Thymus (tissue), 11 donors: ENCODE measurements at regions not wholly inside any gene's neighbourhood (a gene's known extent, or its start where the extent isn't known, plus 50 kb on each side); places are given as distances from the start of the nearest gene placed in this dataset.

ENCODE experiments used
- DNase-seq, 9 donors: peaks; one replicate each; pipeline ENCODE4 v3.0.0-alpha.2; 2013; ENCODE audit warnings: low spot score in 9 of 9, low read depth in 6 of 9, missing footprints in 1 of 9
- H3K27ac ChIP-seq, 2 donors: one replicate each; pipeline ENCODE4 v1.5.1; 2013; ENCODE audit warnings: control low read depth in 1 of 2, low read depth in 1 of 2, low read length in 1 of 2, mild to moderate bottlenecking in 1 of 2, moderate library complexity in 1 of 2
- H3K27me3 ChIP-seq, 2 donors: one replicate each; pipeline ENCODE4 v1.5.1; 2013; ENCODE audit warnings: low read length in 1 of 2; ENCODE audit not compliant: control insufficient read depth in 2 of 2, insufficient read depth in 1 of 2
- H3K36me3 ChIP-seq, 2 donors: one replicate each; pipeline ENCODE4 v1.5.1; 2013; ENCODE audit warnings: low read length in 1 of 2, mild to moderate bottlenecking in 1 of 2, moderate library complexity in 1 of 2; ENCODE audit not compliant: control insufficient read depth in 2 of 2, insufficient read depth in 2 of 2
- H3K4me1 ChIP-seq, 2 donors: one replicate each; pipeline ENCODE4 v1.5.1; 2013; ENCODE audit warnings: low read length in 2 of 2; ENCODE audit not compliant: control insufficient read depth in 2 of 2, insufficient read depth in 2 of 2
- H3K4me3 ChIP-seq, 2 donors: one replicate each; pipeline ENCODE4 v1.5.1; 2013; ENCODE audit warnings: low read length in 2 of 2, control low read depth in 1 of 2, mild to moderate bottlenecking in 1 of 2
- H3K9me3 ChIP-seq, 2 donors: one replicate each; pipeline ENCODE4 v1.5.1; 2013; ENCODE audit warnings: low read length in 1 of 2, mild to moderate bottlenecking in 1 of 2; ENCODE audit not compliant: control insufficient read depth in 2 of 2, insufficient read depth in 1 of 2
- WGBS: extraction: QIAGEN DNeasy Blood & Tissue Kit; methylation state at CpG from one replicate; pipeline ENCODE4 v1.1.7; 2013; 5-methylcytosine and 5-hydroxymethylcytosine counted together
- donor health status: healthy.

- Histone ChIP-seq H3K27me3 (no peaks in the 10 kb centered on the region), H3K36me3 (no peaks in the 10 kb centered on the region), H3K9me3 (peaks cover 0 to 6% of the 10 kb centered on the region in 2 donors), H3K4me1 (peaks cover 0 to 3% of the 10 kb centered on the region in 2 donors), H3K4me3 (no peak overlapping the region), H3K27ac (peak overlapping the region in 1 of 2 donors; percentile 45)
- no peak for DNase-seq
- 68% methylated on average over 1 of the region's 1 CpG for WGBS
Observed at GRCh38 chr7:45999541-45999940, 78.5 kb upstream of the IGFBP3 start.

- no peaks in the 10 kb centered on the region for H3K36me3 ChIP-seq
- peaks cover 0 to 6% of the 10 kb centered on the region in 2 donors for H3K9me3 ChIP-seq
- WGBS = 95% methylated on average over 1 of the region's 1 CpG
- H3K27me3 ChIP-seq = no peaks in the 10 kb centered on the region
- no peak overlapping the region for H3K4me3 ChIP-seq
- no peak for DNase-seq
- peaks cover 0 to 3% of the 10 kb centered on the region in 2 donors for H3K4me1 ChIP-seq
- H3K27ac ChIP-seq = no peak overlapping the region
Observed at GRCh38 chr7:45998506-45998905, 77.4 kb upstream of the IGFBP3 start.

DNA sequence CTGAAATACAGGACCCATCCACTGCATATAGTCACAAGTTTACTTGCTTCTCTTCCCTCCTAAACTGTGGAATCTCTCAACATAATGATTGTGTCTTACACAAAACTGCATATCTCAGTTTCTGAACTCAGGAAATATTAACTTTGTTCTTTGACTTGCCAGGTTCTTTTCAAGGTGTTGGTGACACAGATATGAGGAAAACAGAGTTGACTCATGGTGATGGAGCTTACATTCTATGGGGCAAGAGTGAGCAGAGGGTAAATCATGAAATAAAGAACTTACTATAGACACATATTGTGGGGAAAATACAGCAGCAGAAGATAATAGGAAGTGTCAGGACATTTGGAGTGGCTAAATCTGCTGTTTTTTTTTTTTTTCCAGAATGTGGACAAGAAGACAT lies 72.5 kb upstream of the IGFBP3 start:
- DNase-seq = no peak
- H3K27ac ChIP-seq = no peak overlapping the region
- no peaks in the 10 kb centered on the region for H3K36me3 ChIP-seq
- no peak overlapping the region for H3K4me3 ChIP-seq
- H3K4me1 ChIP-seq = no peaks in the 10 kb centered on the region
- no peaks in the 10 kb centered on the region for H3K27me3 ChIP-seq
- H3K9me3 ChIP-seq = peaks cover 0 to 6% of the 10 kb centered on the region in 2 donors

DNA sequence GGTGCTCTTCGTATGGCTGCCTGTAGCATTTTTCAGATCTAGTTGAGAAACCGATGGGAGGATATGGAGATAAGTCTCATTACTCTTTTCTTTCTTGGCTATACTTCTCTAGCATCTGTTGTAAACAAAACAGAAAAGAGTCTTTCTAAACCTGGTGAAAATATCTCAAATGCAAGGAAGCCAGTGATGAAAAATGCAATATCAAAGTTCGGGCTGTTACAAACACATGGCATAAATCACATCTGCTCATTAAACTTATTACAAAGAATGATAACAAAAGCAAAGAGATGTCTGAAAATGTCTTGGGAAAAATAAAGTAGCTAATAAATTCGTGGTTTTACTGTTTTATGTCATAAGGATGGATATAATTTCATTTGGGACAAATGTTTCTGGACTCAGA lies 71.8 kb upstream of the IGFBP3 start:
- Histone ChIP-seq H3K27me3 (no peaks in the 10 kb centered on the region), H3K36me3 (no peaks in the 10 kb centered on the region), H3K4me3 (no peak overlapping the region), H3K4me1 (no peaks in the 10 kb centered on the region), H3K9me3 (peaks cover 0 to 6% of the 10 kb centered on the region in 2 donors), H3K27ac (no peak overlapping the region)
- WGBS = 75% methylated on average over 4 of the region's 4 CpGs
- no peak for DNase-seq

DNA sequence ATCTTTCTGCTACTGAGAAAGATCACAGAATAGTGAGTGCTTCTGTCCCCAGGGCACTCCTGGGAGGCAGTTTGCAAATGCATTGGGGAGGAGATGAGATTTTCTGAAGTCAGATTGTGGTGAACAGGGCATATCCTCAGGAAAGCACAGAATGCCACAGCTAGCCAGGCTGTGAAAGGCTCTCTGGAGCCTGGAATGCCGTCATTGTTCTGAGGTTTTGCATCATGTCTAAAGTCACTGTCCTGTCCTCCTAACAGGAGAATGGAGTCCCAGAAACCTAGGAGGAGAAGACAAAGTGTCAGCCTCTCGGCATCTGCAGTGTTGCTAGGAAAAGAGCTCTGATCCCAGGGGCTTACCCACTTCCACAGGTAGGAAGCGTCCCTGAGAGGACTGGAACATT lies 69.2 kb upstream of the IGFBP3 start:
- no peak for DNase-seq
- 67% methylated on average over 3 of the region's 3 CpGs for WGBS

GRCh38 chr7:45988405-45989057 lies 67.5 kb upstream of the IGFBP3 start:
- H3K27ac ChIP-seq = no peak overlapping the region
- no peaks in the 10 kb centered on the region for H3K36me3 ChIP-seq
- 86% methylated on average over 9 of the region's 9 CpGs for WGBS
- DNase-seq = no peak
- no peaks in the 10 kb centered on the region for H3K9me3 ChIP-seq
- H3K4me3 ChIP-seq = no peak overlapping the region
- H3K27me3 ChIP-seq = no peaks in the 10 kb centered on the region
- no peaks in the 10 kb centered on the region for H3K4me1 ChIP-seq

More for the DNA sequence above, 69.2 kb upstream of the IGFBP3 start:
- H3K9me3 ChIP-seq = no peaks in the 10 kb centered on the region
- no peaks in the 10 kb centered on the region for H3K27me3 ChIP-seq
- H3K27ac ChIP-seq = no peak overlapping the region
- H3K36me3 ChIP-seq = no peaks in the 10 kb centered on the region
- H3K4me1 ChIP-seq = no peaks in the 10 kb centered on the region
- no peak overlapping the region for H3K4me3 ChIP-seq

GRCh38 chr7:45987521-45988290 lies 66.6 kb upstream of the IGFBP3 start:
- H3K4me3 ChIP-seq = no peak overlapping the region
- H3K27me3 ChIP-seq = no peaks in the 10 kb centered on the region
- H3K36me3 ChIP-seq = no peaks in the 10 kb centered on the region
- H3K27ac ChIP-seq = no peak overlapping the region
- no peak for DNase-seq
- 89% methylated on average over 14 of the region's 14 CpGs for WGBS
- no peaks in the 10 kb centered on the region for H3K4me1 ChIP-seq
- H3K9me3 ChIP-seq = no peaks in the 10 kb centered on the region

- Histone ChIP-seq H3K27me3 (no peaks in the 10 kb centered on the region), H3K4me3 (no peak overlapping the region), H3K4me1 (no peaks in the 10 kb centered on the region), H3K36me3 (no peaks in the 10 kb centered on the region), H3K27ac (no peak overlapping the region), H3K9me3 (no peaks in the 10 kb centered on the region)
- 96% methylated on average over 17 of the region's 17 CpGs for whole genome bisulfite sequencing
- no peak for DNase-seq
Observed at GRCh38 chr7:45986355-45987298, 65.6 kb upstream of the IGFBP3 start.

GRCh38 chr7:45985902-45986301 lies 64.8 kb upstream of the IGFBP3 start:
- H3K4me3 ChIP-seq = no peak overlapping the region
- H3K9me3 ChIP-seq = no peaks in the 10 kb centered on the region
- no peaks in the 10 kb centered on the region for H3K4me1 ChIP-seq
- no peaks in the 10 kb centered on the region for H3K27me3 ChIP-seq
- peak in 1 of 9 donors; percentile 7 for DNase-seq
- WGBS = 74% methylated on average over 4 of the region's 4 CpGs
- no peak overlapping the region for H3K27ac ChIP-seq
- no peaks in the 10 kb centered on the region for H3K36me3 ChIP-seq
